RWPE2 (cell line): ENCODE measurements at regions not wholly inside any gene's neighbourhood (a gene's known extent, or its start where the extent isn't known, plus 50 kb on each side); places are given as distances from the start of the nearest gene placed in this dataset.
"Not testable (repeated sequence)": the region's sequence is repeated elsewhere in the genome, so short reads cannot be mapped to it uniquely, and the experiment has no call there.

Source experiments
- ATAC-seq: fragments of 200-7000 bp; cut with Tn5 transposase; 3 replicates; pipeline ENCODE4 v1.9.1; 2021; ENCODE audit warnings: low read depth
- DNase-seq: peaks from one replicate; pipeline ENCODE4 v3.0.0-alpha.2; 2020; ENCODE audit warnings: low spot score
- H3K27ac ChIP-seq: fragments of 450-650 bp; 2 replicates; pipeline ENCODE4 v1.5.1; 2017; ENCODE audit warnings: mild to moderate bottlenecking; ENCODE audit not compliant: poor library complexity, severe bottlenecking
- H3K27me3 ChIP-seq: fragments of 250-450 bp; sonication (Bioruptor Pico); 2 replicates; pipeline ENCODE4 v1.5.1; 2021; ENCODE audit warnings: mild to moderate bottlenecking, moderate library complexity; ENCODE audit not compliant: insufficient read depth, poor library complexity, severe bottlenecking
- H3K36me3 ChIP-seq: fragments of 250-450 bp; sonication (Bioruptor Pico); 2 replicates; pipeline ENCODE4 v1.5.1; 2020; ENCODE audit warnings: low read depth, mild to moderate bottlenecking, moderate library complexity
- H3K4me1 ChIP-seq: fragments of 250-450 bp; sonication (Bioruptor Pico); 2 replicates; pipeline ENCODE4 v1.5.1; 2021; ENCODE audit warnings: mild to moderate bottlenecking, moderate library complexity; ENCODE audit not compliant: insufficient read depth, poor library complexity, severe bottlenecking
- H3K4me3 ChIP-seq: fragments of 250-450 bp; sonication (Bioruptor Pico); 2 replicates; pipeline ENCODE4 v1.5.1; 2021; ENCODE audit warnings: mild to moderate bottlenecking, moderate library complexity; ENCODE audit not compliant: severe bottlenecking
- H3K9me3 ChIP-seq: fragments of 250-450 bp; sonication (Bioruptor Pico); 2 replicates; pipeline ENCODE4 v1.5.1; 2021; ENCODE audit warnings: mild to moderate bottlenecking, moderate library complexity; ENCODE audit not compliant: severe bottlenecking
- CTCF ChIP-seq: fragments of 450-650 bp; IDR thresholded peaks from one replicate; pipeline ENCODE4 v1.5.1; 2017; ENCODE audit warnings: mild to moderate bottlenecking, moderate library complexity; ENCODE audit not compliant: poor library complexity, severe bottlenecking

DNA sequence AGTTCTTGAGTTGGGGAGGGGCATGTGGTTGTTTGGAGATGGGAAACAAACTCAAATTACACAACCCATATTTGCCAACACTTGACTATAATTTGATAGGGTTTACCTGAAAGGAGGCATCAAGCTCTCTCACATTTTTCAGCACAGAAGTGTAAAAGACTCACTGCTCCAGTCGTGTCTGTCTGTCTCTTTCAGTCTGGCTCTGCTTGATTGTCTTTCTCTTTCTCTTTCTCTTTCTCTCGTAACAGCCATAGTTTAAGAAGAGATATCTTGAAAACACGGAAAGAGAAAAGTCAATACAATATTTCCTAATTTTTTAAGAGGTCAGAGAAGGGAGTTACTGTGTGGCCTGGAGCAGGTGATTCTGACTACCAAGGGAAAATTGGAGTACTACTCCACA lies 413.6 kb upstream of the CXorf51A start:
- no peaks in the 10 kb centered on the region for H3K27me3 ChIP-seq
- no peaks in the 10 kb centered on the region for H3K4me1 ChIP-seq
- DNase-seq (no peak), ATAC-seq (no peak)
- H3K36me3 ChIP-seq, result no peaks in the 10 kb centered on the region
- H3K9me3 ChIP-seq, result no peaks in the 10 kb centered on the region
- H3K4me3 ChIP-seq, result no peak overlapping the region
- no peak overlapping the region for H3K27ac ChIP-seq
- no peak for TF ChIP-seq CTCF

DNA sequence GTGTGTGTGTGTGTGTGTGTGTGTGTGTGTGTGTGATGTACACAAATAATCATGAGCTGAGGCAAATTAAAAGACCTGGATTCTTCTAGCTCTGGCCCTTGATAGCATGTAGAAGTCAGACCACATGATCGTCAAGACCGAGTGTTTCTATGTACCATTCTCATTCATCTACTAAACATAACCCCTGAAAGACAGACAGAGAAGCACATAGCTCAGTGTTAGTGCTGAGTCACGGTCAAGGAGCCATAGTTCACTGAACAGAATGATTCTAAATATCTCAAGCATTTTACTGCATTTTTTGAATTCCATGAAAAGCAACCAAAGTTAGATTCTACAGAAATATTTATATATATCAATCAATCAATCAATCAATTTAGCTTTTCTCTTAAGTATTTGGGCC lies 412.3 kb upstream of the CXorf51A start:
- Histone ChIP-seq H3K27me3 (no peaks in the 10 kb centered on the region), H3K4me3 (no peak overlapping the region), H3K27ac (no peak overlapping the region), H3K9me3 (no peaks in the 10 kb centered on the region), H3K36me3 (no peaks in the 10 kb centered on the region), H3K4me1 (no peaks in the 10 kb centered on the region)
- TF ChIP-seq CTCF, result no peak
- DNase-seq (no peak), ATAC-seq (no peak)

GRCh38 chrX:147217334-147217733 lies 402.8 kb upstream of the CXorf51A start:
- no peak for TF ChIP-seq CTCF
- Histone ChIP-seq H3K27me3 (no peaks in the 10 kb centered on the region), H3K9me3 (no peaks in the 10 kb centered on the region), H3K4me1 (no peaks in the 10 kb centered on the region), H3K4me3 (no peak overlapping the region), H3K36me3 (no peaks in the 10 kb centered on the region), H3K27ac (no peak overlapping the region)
- ATAC-seq (no peak), DNase-seq (no peak)

GRCh38 chrX:147200494-147200893 lies 385.9 kb upstream of the CXorf51A start:
- H3K4me1 ChIP-seq, DNase-seq, H3K27ac ChIP-seq, H3K27me3 ChIP-seq, H3K9me3 ChIP-seq, H3K4me3 ChIP-seq, ATAC-seq, H3K36me3 ChIP-seq: not testable (repeated sequence)

DNA sequence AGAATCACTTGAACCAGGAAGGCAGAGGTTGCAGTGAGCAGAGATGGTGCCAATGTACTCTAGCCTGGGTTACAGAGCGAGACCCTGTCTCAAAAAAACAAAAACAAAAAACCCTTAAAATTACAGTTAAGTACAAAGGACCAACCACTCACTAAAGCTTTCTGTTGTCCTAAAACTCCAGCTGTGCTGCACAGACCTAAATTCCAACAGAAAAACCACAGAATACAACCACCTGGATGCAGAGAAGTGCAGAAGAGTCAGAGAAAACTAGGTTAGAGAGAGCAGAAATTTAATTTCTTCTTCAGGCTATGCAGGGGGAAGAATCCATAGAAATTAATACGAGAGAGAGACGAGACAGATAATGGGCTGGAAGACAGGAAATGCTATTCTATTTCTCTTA lies 376.8 kb upstream of the CXorf51A start:
- Histone ChIP-seq H3K27me3 (no peaks in the 10 kb centered on the region), H3K36me3 (no peaks in the 10 kb centered on the region), H3K27ac (no peak overlapping the region), H3K4me3 (no peak overlapping the region), H3K9me3 (no peaks in the 10 kb centered on the region), H3K4me1 (no peaks in the 10 kb centered on the region)
- no peak for DNase-seq
- no peak for ATAC-seq
- TF ChIP-seq CTCF, result no peak

DNA sequence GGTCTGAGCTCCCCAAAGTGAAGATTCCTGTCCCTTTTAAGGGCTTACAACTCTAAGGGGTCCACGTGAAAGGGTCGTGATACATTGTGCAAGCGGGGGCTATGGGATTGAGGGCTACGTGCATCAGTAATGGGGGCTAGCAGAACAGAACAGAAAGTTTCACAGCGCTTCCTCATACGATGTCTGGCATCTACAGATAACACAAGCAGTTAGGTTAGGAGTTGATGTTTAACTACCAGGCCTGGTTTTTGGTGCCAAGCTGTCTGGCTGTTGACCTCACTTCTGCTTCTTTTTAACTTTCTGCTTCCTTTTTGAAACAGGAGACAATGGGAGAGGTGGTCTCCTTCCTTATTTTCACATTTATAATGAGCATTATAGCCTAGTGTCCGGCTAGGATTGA lies 368.6 kb upstream of the CXorf51A start:
- no peak for ATAC-seq
- H3K4me3 ChIP-seq, result no peak overlapping the region
- no peak for DNase-seq
- no peaks in the 10 kb centered on the region for H3K27me3 ChIP-seq
- H3K9me3 ChIP-seq, result no peaks in the 10 kb centered on the region
- no peaks in the 10 kb centered on the region for H3K36me3 ChIP-seq
- no peaks in the 10 kb centered on the region for H3K4me1 ChIP-seq
- TF ChIP-seq CTCF, result no peak
- no peak overlapping the region for H3K27ac ChIP-seq
